ENCODE measurements at regions not wholly inside any gene's neighbourhood (a gene's known extent, or its start where the extent isn't known, plus 50 kb on each side); places are given as distances from the start of the nearest gene placed in this dataset.
A peak's percentile ranks its signal among the peaks of the same experiment; 100 is the strongest.

DNA sequence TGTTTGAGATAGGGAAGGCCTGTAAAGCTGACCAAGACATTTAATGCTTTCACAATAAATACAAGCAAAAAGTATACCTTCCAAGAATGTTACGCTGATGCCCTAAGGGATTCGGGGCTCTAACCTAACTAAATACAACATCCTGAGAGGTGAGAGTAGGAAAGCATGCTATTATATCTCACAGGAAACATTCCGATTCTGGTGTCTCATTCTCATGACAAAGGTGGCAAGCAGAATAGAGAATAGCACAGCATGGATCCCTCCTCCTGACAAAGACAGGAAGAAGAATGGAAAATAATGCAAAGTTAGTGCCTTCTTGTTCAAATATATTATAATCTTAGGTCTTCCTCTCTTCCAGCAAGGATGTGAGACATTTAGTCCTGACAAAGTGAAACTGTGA, 504.3 kb downstream of the TFEC start:
- Histone ChIP-seq H3K79me2 (ENCODE audit: low read length) (no peaks in the 10 kb centered on the region), H3K9me3 (replicated peaks; ENCODE audit: insufficient read depth, low read length) (no peaks in the 10 kb centered on the region), H3K4me3 (ENCODE audit: low read length) (no peak overlapping the region), H3K4me1 (ENCODE audit: low read length) (no peaks in the 10 kb centered on the region), H3F3A (ENCODE audit: insufficient read depth, low read length) (no peaks in the 10 kb centered on the region), H3K4me2 (ENCODE audit: low read depth, low read length) (no peak overlapping the region), H4K20me1 (ENCODE audit: insufficient read depth, low read length) (no peaks in the 10 kb centered on the region), H2AFZ (ENCODE audit: low read length) (no peak overlapping the region), H3K9ac (ENCODE audit: low read length) (no peak overlapping the region), H3K36me3 (replicated peaks; ENCODE audit: insufficient read depth, low read length) (no peaks in the 10 kb centered on the region), H3K27ac (ENCODE audit: low read length) (no peak overlapping the region), H3K27me3 (replicated peaks; ENCODE audit: insufficient read depth, low read length) (no peaks in the 10 kb centered on the region), H3K9me2 (replicated peaks; ENCODE audit: insufficient read depth, low read length) (no peaks in the 10 kb centered on the region)
- DNase-seq, result no peak
- TF ChIP-seq EZH2 (optimal IDR thresholded peaks at IDR 0.05; ENCODE audit: low read depth, low read length), result no peak

DNA sequence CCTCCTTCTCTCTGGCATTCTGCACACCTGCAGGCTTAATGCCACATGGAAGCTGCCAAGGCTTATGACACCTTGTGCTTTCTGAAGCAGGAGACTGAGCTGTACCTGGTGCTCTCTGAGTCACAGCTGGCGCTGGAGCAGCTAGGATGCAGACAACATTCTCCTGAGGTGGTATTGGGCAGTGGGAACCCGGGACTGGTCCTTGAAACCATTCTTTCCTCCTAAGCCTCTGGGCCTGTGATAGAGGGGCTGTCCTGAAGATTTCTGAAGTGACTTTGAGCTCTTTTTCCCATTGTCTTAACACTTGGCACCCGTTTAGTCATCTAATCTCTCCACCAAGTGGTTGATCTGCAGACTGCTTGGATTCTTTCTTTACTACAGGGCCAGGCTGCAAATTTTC, 508.4 kb downstream of the TFEC start:
- no peaks in the 10 kb centered on the region for H3K36me3 ChIP-seq (replicated peaks; ENCODE audit: insufficient read depth, low read length)
- no peak overlapping the region for H3K4me3 ChIP-seq (ENCODE audit: low read length)
- H3K9me2 ChIP-seq (replicated peaks; ENCODE audit: insufficient read depth, low read length), result no peaks in the 10 kb centered on the region
- no peaks in the 10 kb centered on the region for H3K79me2 ChIP-seq (ENCODE audit: low read length)
- no peak overlapping the region for H2AFZ ChIP-seq (ENCODE audit: low read length)
- no peak for TF ChIP-seq EZH2phosphoT487 (IDR thresholded peaks at IDR 0.05; ENCODE audit: low read length)
- TF ChIP-seq, protein P1, sequence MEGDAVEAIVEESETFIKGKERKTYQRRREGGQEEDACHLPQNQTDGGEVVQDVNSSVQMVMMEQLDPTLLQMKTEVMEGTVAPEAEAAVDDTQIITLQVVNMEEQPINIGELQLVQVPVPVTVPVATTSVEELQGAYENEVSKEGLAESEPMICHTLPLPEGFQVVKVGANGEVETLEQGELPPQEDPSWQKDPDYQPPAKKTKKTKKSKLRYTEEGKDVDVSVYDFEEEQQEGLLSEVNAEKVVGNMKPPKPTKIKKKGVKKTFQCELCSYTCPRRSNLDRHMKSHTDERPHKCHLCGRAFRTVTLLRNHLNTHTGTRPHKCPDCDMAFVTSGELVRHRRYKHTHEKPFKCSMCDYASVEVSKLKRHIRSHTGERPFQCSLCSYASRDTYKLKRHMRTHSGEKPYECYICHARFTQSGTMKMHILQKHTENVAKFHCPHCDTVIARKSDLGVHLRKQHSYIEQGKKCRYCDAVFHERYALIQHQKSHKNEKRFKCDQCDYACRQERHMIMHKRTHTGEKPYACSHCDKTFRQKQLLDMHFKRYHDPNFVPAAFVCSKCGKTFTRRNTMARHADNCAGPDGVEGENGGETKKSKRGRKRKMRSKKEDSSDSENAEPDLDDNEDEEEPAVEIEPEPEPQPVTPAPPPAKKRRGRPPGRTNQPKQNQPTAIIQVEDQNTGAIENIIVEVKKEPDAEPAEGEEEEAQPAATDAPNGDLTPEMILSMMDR (IDR thresholded peaks at IDR 0.05; ENCODE audit: low read length), result no peak
- no peak for TF ChIP-seq EZH2 (optimal IDR thresholded peaks at IDR 0.05; ENCODE audit: low read depth, low read length)
- H3K9ac ChIP-seq (ENCODE audit: low read length), result no peak overlapping the region
- no peaks in the 10 kb centered on the region for H3K4me1 ChIP-seq (ENCODE audit: low read length)
- no peaks in the 10 kb centered on the region for H3K27me3 ChIP-seq (replicated peaks; ENCODE audit: insufficient read depth, low read length)
- H3K9me3 ChIP-seq (replicated peaks; ENCODE audit: insufficient read depth, low read length), result no peaks in the 10 kb centered on the region
- no peaks in the 10 kb centered on the region for H3F3A ChIP-seq (ENCODE audit: insufficient read depth, low read length)
- H3K4me2 ChIP-seq (ENCODE audit: low read depth, low read length), result no peak overlapping the region
- no peak overlapping the region for H3K27ac ChIP-seq (ENCODE audit: low read length)
- H4K20me1 ChIP-seq (ENCODE audit: insufficient read depth, low read length), result no peaks in the 10 kb centered on the region
- DNase-seq, result no peak

DNA sequence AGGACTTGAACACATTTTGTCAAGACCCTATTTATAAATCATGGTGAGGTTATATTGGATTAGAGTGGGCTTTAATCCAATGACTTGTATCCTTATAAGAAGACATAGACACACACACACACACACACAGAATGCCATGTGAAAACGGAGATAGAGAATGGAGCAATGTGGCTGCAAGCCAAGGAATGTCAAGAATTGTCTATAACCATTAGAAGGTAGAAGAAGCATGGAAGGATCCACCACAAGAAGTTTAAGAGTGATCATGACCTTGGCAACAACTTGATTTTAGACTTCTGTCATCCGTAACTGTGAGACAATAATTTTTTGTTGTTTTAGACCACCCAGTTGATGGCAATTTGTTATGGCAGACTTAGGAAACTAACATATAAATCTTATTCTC, 514.2 kb downstream of the TFEC start:
- Histone ChIP-seq H3K9me3 (replicated peaks; ENCODE audit: insufficient read depth, low read length) (no peaks in the 10 kb centered on the region), H3K27me3 (replicated peaks; ENCODE audit: insufficient read depth, low read length) (no peaks in the 10 kb centered on the region), H3K9me2 (replicated peaks; ENCODE audit: insufficient read depth, low read length) (no peaks in the 10 kb centered on the region), H4K20me1 (ENCODE audit: insufficient read depth, low read length) (no peaks in the 10 kb centered on the region), H2AFZ (ENCODE audit: low read length) (no peak overlapping the region), H3K79me2 (ENCODE audit: low read length) (no peaks in the 10 kb centered on the region), H3F3A (ENCODE audit: insufficient read depth, low read length) (no peaks in the 10 kb centered on the region), H3K9ac (ENCODE audit: low read length) (no peak overlapping the region), H3K4me2 (ENCODE audit: low read depth, low read length) (no peak overlapping the region), H3K4me3 (ENCODE audit: low read length) (no peak overlapping the region), H3K4me1 (ENCODE audit: low read length) (no peaks in the 10 kb centered on the region), H3K27ac (ENCODE audit: low read length) (no peak overlapping the region), H3K36me3 (replicated peaks; ENCODE audit: insufficient read depth, low read length) (no peaks in the 10 kb centered on the region)
- TF ChIP-seq EZH2phosphoT487 (IDR thresholded peaks at IDR 0.05; ENCODE audit: low read length) (no peak), EZH2 (optimal IDR thresholded peaks at IDR 0.05; ENCODE audit: low read depth, low read length) (no peak)
- TF ChIP-seq, protein P1 (IDR thresholded peaks at IDR 0.05; ENCODE audit: low read length), result no peak
- DNase-seq, result no peak

DNA sequence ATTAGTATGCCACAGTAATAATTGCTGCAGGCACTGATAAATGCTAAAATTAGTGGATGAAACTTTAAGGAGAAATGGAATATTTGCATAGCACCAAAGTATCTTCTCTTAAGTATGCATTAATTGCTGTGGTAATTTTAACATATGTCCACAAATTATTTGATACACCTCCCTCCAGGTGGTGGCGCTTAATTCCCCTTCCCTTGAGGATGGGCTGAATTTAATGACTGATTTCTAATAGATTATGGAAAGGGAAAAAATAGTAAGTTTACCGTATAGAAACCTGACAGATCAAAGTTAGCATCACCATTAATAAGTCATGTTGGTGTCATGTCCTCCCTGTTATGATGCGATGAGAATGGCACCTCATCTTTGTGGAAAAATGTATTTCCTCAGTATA, 519.2 kb downstream of the TFEC start:
- Histone ChIP-seq H3K79me2 (ENCODE audit: low read length) (no peaks in the 10 kb centered on the region), H2AFZ (ENCODE audit: low read length) (no peak overlapping the region), H3K27ac (ENCODE audit: low read length) (no peak overlapping the region), H3K4me3 (ENCODE audit: low read length) (no peak overlapping the region), H3K9me3 (replicated peaks; ENCODE audit: insufficient read depth, low read length) (no peaks in the 10 kb centered on the region), H3F3A (ENCODE audit: insufficient read depth, low read length) (no peaks in the 10 kb centered on the region), H3K9ac (ENCODE audit: low read length) (no peak overlapping the region), H3K27me3 (replicated peaks; ENCODE audit: insufficient read depth, low read length) (no peaks in the 10 kb centered on the region), H4K20me1 (ENCODE audit: insufficient read depth, low read length) (no peaks in the 10 kb centered on the region), H3K36me3 (replicated peaks; ENCODE audit: insufficient read depth, low read length) (no peaks in the 10 kb centered on the region), H3K9me2 (replicated peaks; ENCODE audit: insufficient read depth, low read length) (no peaks in the 10 kb centered on the region), H3K4me2 (ENCODE audit: low read depth, low read length) (no peak overlapping the region), H3K4me1 (ENCODE audit: low read length) (no peaks in the 10 kb centered on the region)
- DNase-seq, result no peak
- TF ChIP-seq, protein P1 (IDR thresholded peaks at IDR 0.05; ENCODE audit: low read length), result 0 out of 2 replicates have a peak, but pooled peaks have one; percentile 3
- TF ChIP-seq EZH2phosphoT487 (IDR thresholded peaks at IDR 0.05; ENCODE audit: low read length) (no peak), EZH2 (optimal IDR thresholded peaks at IDR 0.05; ENCODE audit: low read depth, low read length) (no peak)
